OCI-LY7 (cell line): ENCODE measurements at regions not wholly inside any gene's neighbourhood (a gene's known extent, or its start where the extent isn't known, plus 50 kb on each side); places are given as distances from the start of the nearest gene placed in this dataset.

ENCODE experiments used
- EZH2phosphoT487 ChIP-seq: fragments of 200-600 bp; sonication (generic); IDR thresholded peaks from 2 replicates; pipeline ENCODE4 v1.6.1; 2018; ENCODE audit warnings: low read depth, borderline replicate concordance, mild to moderate bottlenecking, mixed run types, antibody characterized with exemption, low read length, moderate library complexity, mixed read lengths
- TF ChIP-seq, protein P1 (sequence below): fragments of 200-600 bp; sonication (generic); conservative IDR thresholded peaks from 2 replicates; pipeline ENCODE4 v1.5.1; 2014; ENCODE audit warnings: mild to moderate bottlenecking, antibody characterized with exemption, low read length, moderate library complexity, mixed read lengths

DNA sequence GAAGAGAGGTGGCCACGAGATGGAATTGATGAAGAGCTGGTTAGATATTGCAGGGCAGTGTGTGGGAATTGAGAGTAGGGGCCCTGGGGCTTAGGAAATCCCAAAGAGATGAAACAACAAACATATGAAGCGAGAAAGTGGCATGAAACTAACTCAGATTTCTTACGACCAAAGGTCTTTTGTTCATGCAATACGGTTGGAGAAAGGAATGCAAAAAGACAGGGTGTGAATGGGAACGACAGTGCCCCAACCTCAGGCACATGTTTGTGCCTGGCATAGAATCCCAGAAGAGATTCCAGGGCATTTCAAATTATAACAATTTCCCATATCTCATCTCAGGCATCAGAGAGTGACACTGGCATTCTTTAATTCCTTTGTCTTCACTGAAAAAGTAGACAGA lies 199.2 kb downstream of the ACTL7B start:
- TF ChIP-seq, protein P1, sequence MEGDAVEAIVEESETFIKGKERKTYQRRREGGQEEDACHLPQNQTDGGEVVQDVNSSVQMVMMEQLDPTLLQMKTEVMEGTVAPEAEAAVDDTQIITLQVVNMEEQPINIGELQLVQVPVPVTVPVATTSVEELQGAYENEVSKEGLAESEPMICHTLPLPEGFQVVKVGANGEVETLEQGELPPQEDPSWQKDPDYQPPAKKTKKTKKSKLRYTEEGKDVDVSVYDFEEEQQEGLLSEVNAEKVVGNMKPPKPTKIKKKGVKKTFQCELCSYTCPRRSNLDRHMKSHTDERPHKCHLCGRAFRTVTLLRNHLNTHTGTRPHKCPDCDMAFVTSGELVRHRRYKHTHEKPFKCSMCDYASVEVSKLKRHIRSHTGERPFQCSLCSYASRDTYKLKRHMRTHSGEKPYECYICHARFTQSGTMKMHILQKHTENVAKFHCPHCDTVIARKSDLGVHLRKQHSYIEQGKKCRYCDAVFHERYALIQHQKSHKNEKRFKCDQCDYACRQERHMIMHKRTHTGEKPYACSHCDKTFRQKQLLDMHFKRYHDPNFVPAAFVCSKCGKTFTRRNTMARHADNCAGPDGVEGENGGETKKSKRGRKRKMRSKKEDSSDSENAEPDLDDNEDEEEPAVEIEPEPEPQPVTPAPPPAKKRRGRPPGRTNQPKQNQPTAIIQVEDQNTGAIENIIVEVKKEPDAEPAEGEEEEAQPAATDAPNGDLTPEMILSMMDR = no peak
- no peak for TF ChIP-seq EZH2phosphoT487
